ENCODE measurements at regions not wholly inside any gene's neighbourhood (a gene's known extent, or its start where the extent isn't known, plus 50 kb on each side); places are given as distances from the start of the nearest gene placed in this dataset.

DNA sequence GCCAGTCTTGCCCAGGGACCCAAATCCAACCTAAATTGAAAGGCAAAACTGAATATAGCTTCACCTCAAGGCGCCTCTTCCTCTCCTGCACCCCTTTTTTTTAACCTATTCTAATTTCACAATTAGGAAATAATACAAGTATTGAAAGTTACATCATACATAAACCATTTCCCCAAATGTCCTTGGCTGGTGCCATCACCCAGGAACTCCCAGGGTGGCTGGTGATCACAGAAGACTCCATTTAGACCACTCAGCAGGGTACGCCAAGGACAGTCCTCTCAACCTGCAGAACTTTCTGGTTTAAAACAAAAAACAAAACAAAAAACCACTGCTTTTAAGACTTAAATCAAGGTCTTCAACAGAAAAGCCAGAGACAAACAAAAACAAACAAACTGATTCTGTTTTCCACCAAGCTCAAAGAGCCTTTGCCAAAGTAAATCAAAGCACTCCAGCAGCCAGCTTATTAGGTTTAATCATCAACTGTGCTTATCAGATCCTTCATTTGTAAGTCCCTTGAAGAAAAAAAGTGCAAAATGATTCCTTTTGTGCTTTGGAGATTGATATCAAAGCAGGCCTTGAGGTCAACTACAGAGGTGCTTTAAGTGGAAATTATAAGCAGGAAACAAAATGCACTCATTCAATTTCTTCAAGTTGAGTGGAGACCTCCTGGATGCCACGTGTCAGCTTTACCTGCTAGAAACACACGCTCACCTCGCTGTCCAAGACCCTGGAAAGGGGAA, 113.0 kb downstream of the ETS2 start:
- TF ChIP-seq POLR2AphosphoS5 (IDR thresholded peaks at IDR 0.05) (no peak), POLR2A (IDR thresholded peaks at IDR 0.05) (no peak)
- TF ChIP-seq, protein P1, sequence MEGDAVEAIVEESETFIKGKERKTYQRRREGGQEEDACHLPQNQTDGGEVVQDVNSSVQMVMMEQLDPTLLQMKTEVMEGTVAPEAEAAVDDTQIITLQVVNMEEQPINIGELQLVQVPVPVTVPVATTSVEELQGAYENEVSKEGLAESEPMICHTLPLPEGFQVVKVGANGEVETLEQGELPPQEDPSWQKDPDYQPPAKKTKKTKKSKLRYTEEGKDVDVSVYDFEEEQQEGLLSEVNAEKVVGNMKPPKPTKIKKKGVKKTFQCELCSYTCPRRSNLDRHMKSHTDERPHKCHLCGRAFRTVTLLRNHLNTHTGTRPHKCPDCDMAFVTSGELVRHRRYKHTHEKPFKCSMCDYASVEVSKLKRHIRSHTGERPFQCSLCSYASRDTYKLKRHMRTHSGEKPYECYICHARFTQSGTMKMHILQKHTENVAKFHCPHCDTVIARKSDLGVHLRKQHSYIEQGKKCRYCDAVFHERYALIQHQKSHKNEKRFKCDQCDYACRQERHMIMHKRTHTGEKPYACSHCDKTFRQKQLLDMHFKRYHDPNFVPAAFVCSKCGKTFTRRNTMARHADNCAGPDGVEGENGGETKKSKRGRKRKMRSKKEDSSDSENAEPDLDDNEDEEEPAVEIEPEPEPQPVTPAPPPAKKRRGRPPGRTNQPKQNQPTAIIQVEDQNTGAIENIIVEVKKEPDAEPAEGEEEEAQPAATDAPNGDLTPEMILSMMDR (IDR thresholded peaks at IDR 0.05 in 8 of 11, conservative IDR thresholded peaks at IDR 0.05 in 3 of 11), result no peak
- Histone ChIP-seq H3K27ac (no peak overlapping the region), H3K9me3 (no peaks in the 10 kb centered on the region), H3K27me3 (replicated peaks in 1 of 7) (peaks cover 0 to 3% (median 0%) of the 10 kb centered on the region in 7 donors), H3K4me1 (peaks cover 0 to 7% (median 0%) of the 10 kb centered on the region in 6 donors), H3K4me3 (no peak overlapping the region), H3K36me3 (no peaks in the 10 kb centered on the region)
- no peak for DNase-seq
- intact Hi-C loops (cut with DNase I; ENCODE audit: low total_unique reads), result no loop called here
- 78 to 89% (median 83%) methylated on average over 5 of the region's 5 CpGs for WGBS, 5 donors

DNA sequence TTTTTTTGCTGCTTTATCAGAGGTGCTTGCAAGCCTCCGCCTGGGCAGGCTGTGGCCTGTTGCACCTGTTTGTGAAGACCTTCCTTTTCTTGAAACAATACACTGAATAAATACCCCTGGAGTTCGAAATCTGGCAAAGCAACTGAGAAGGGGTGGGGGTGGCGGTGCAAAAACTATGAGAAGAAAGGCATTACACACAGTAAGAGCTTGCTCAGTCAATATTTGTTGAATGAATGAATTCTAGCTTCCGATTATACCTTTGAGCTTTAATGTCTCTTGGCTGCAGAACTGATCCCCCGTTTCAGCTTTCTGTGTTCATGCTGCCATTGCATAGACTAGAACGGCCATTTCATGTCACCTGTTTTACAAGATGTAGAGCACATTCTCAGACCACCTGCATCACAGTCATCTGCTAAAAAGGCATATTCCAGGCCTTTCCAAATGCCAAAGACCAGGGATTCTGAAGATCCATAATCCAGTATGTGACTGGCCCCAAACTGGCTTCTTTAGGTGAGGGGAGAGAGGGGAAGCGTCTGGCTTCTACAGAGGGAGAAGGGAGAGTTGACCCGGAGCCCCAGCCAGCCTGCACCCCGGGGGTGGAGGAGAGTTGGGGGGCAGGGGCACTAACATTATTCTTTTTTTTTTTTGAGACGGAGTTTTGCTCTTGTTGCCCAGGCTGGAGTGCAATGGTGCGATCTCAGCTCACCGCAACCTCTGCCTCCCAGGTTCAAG, 111.5 kb downstream of the ETS2 start:
- whole genome bisulfite sequencing, 5 donors, result 80 to 88% (median 83%) methylated on average over 10 to 12 of the region's 12 CpGs
- TF ChIP-seq POLR2AphosphoS5 (IDR thresholded peaks at IDR 0.05), result no peak
- TF ChIP-seq POLR2A (IDR thresholded peaks at IDR 0.05), result no peak
- TF ChIP-seq, protein P1 (IDR thresholded peaks at IDR 0.05 in 8 of 11, conservative IDR thresholded peaks at IDR 0.05 in 3 of 11), result no peak
- intact Hi-C loops (cut with DNase I; ENCODE audit: low total_unique reads), result no loop called here

DNA sequence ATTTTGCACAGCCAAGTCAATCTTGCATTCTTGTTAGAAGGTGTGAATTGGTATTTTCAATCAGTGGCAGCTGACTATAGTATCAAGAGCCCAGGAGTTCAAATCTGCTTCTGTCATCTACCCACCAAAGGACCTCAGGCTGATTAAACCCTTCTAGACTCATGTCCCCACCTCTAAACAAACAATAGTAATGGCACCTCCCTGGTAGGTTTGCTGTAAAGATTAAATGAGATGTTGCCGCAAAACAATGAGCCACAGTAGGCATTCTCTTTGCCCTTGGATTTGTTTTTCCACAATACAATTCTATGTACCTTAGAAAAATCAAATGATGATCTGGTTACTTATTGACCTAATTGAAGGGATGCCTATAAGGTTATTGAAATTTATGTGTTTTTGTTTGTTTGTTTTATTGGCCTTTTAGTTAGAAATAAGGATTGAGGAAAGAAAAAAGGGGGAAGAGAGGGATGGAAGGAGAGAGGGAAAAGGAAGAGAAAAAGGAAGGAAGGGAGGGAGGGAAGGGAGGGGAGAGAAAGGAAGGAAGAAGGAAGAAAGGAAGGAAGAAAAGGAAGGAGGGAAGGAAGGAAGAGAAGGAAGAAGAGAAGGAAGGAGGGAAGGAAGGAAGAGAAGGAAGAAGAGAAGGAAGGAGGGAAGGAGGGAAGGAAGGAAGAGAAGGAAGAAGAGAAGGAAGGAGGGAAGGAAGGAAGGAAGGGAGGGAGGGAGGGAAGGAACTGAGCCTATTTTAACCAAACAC, 110.7 kb downstream of the ETS2 start:
- 95 to 100% (median 97%) methylated on average over 1 of the region's 1 CpG for WGBS, 5 donors
- Histone ChIP-seq H3K27ac (no peak overlapping the region), H3K36me3 (no peaks in the 10 kb centered on the region), H3K9me3 (no peaks in the 10 kb centered on the region), H3K4me3 (no peak overlapping the region), H3K4me1 (peaks cover 0 to 21% (median 8%) of the 10 kb centered on the region in 6 donors), H3K27me3 (replicated peaks in 1 of 7) (no peaks in the 10 kb centered on the region)
- intact Hi-C loops (cut with DNase I; ENCODE audit: low total_unique reads), result no loop called here
- no peak for DNase-seq
- no peak for TF ChIP-seq POLR2AphosphoS5 (IDR thresholded peaks at IDR 0.05)
- TF ChIP-seq, protein P1 (IDR thresholded peaks at IDR 0.05 in 8 of 11, conservative IDR thresholded peaks at IDR 0.05 in 3 of 11), result no peak
- no peak for TF ChIP-seq POLR2A (IDR thresholded peaks at IDR 0.05)

More for the DNA sequence above, 111.5 kb downstream of the ETS2 start:
- DNase-seq, result no peak
- H3K36me3 ChIP-seq, result no peaks in the 10 kb centered on the region
- H3K4me3 ChIP-seq, result no peak overlapping the region
- H3K27me3 ChIP-seq (replicated peaks in 1 of 7), result no peaks in the 10 kb centered on the region
- H3K27ac ChIP-seq, result no peak overlapping the region
- peaks cover 0 to 21% (median 8%) of the 10 kb centered on the region in 6 donors for H3K4me1 ChIP-seq
- H3K9me3 ChIP-seq, result no peaks in the 10 kb centered on the region
